HEK293 (cell line): ENCODE measurements at regions not wholly inside any gene's neighbourhood (a gene's known extent, or its start where the extent isn't known, plus 50 kb on each side); places are given as distances from the start of the nearest gene placed in this dataset.

Experiments used
- ATF2 ChIP-seq: fragments of 450-650 bp; formaldehyde crosslinking; IDR thresholded peaks from 2 replicates; pipeline ENCODE4 v1.5.1; 2016; ENCODE audit warnings: missing biosample characterization, missing genetic modification characterization, low read depth
- CTCF ChIP-seq: fragments of 450-650 bp; formaldehyde crosslinking; IDR thresholded peaks from 2 replicates; pipeline ENCODE4 v1.5.1; 2016; ENCODE audit warnings: missing biosample characterization, missing genetic modification characterization
- PRDM4 ChIP-seq: fragments of 450-650 bp; formaldehyde crosslinking; IDR thresholded peaks from 2 replicates; pipeline ENCODE4 v1.5.1; 2017; ENCODE audit warnings: missing biosample characterization, missing genetic modification characterization
- REST ChIP-seq: fragments of 450-650 bp; formaldehyde crosslinking; IDR thresholded peaks from 2 replicates; pipeline ENCODE4 v1.5.1; 2016; ENCODE audit warnings: missing biosample characterization, missing genetic modification characterization
- ZNF184 ChIP-seq: fragments of 450-650 bp; IDR thresholded peaks from 2 replicates; pipeline ENCODE4 v1.5.1; 2018; ENCODE audit warnings: missing biosample characterization, mild to moderate bottlenecking, missing genetic modification characterization
- ZNF274 ChIP-seq, 2 experiments: fragments of 200-500 bp in 1 of 2; fragments of 450-650 bp in 1 of 2; sonication (Bioruptor generic) in 1 of 2; formaldehyde crosslinking in 1 of 2; IDR thresholded peaks; 2 replicates each; pipeline versions ENCODE4 v1.5.1 to v1.6.1; 2014 to 2016; ENCODE audit warnings: borderline replicate concordance in 1 of 2, inconsistent platforms in 1 of 2, low read length in 1 of 2, missing biosample characterization in 1 of 2, missing genetic modification characterization in 1 of 2
- ZNF473 ChIP-seq: fragments of 450-650 bp; formaldehyde crosslinking; IDR thresholded peaks from 2 replicates; pipeline ENCODE4 v1.5.1; 2017; ENCODE audit warnings: missing biosample characterization, missing genetic modification characterization
- ZNF776 ChIP-seq: fragments of 450-650 bp; formaldehyde crosslinking; IDR thresholded peaks from 2 replicates; pipeline ENCODE4 v1.5.0; 2017; ENCODE audit warnings: missing biosample characterization, missing genetic modification characterization, borderline replicate concordance
- ZSCAN23 ChIP-seq: fragments of 450-650 bp; formaldehyde crosslinking; IDR thresholded peaks from 2 replicates; pipeline ENCODE4 v1.5.1; 2016; ENCODE audit warnings: missing biosample characterization, missing genetic modification characterization

- TF ChIP-seq REST (tag by site-specific recombination) (no peak), ZNF274 (IDR thresholded peaks at IDR 0.05; ENCODE audit: low read length) (no peak), ZNF274 (tag by site-specific recombination; IDR thresholded peaks at IDR 0.05; ENCODE audit: borderline replicate concordance) (no peak), CTCF (tag by site-specific recombination) (no peak), ZNF776 (tag by site-specific recombination) (no peak), PRDM4 (tag by site-specific recombination) (no peak), ZSCAN23 (tag by site-specific recombination) (no peak), ATF2 (tag by site-specific recombination) (no peak), ZNF473 (no peak), ZNF184 (tag by site-specific recombination) (no peak)
Observed at GRCh38 chr4:179663641-179664429, 2221.6 kb upstream of the AGA start.
